Ishikawa (cell line): ENCODE measurements at regions not wholly inside any gene's neighbourhood (a gene's known extent, or its start where the extent isn't known, plus 50 kb on each side); places are given as distances from the start of the nearest gene placed in this dataset.

Experiments
- CEBPB ChIP-seq: IDR thresholded peaks from 2 replicates; pipeline ENCODE4 v1.6.1; 2012
- CREB1 ChIP-seq: IDR thresholded peaks from 2 replicates; pipeline ENCODE4 v1.6.1; 2012; ENCODE audit warnings: low read depth
- EGR1 ChIP-seq: IDR thresholded peaks from 2 replicates; pipeline ENCODE4 v1.6.1; 2012
- EP300 ChIP-seq: IDR thresholded peaks from 2 replicates; pipeline ENCODE4 v1.6.1; 2012; ENCODE audit warnings: borderline replicate concordance
- FOXM1 ChIP-seq: IDR thresholded peaks from 2 replicates; pipeline ENCODE4 v1.6.1; 2012; ENCODE audit warnings: low read depth, borderline replicate concordance
- NFIC ChIP-seq: IDR thresholded peaks from 2 replicates; pipeline ENCODE4 v1.6.1; 2012
- RAD21 ChIP-seq: IDR thresholded peaks from 2 replicates; pipeline ENCODE4 v1.6.1; 2012; ENCODE audit warnings: low read depth
- TAF1 ChIP-seq: IDR thresholded peaks from 2 replicates; pipeline ENCODE4 v1.6.1; 2012; ENCODE audit warnings: low read depth, mild to moderate bottlenecking
- TCF12 ChIP-seq: IDR thresholded peaks from 2 replicates; pipeline ENCODE4 v1.6.1; 2012; ENCODE audit warnings: low read depth
- TEAD4 ChIP-seq: IDR thresholded peaks from 2 replicates; pipeline ENCODE4 v1.6.1; 2012
- YY1 ChIP-seq: IDR thresholded peaks from 2 replicates; pipeline ENCODE4 v1.6.1; 2012; ENCODE audit warnings: low read depth
- ZBTB7A ChIP-seq: IDR thresholded peaks from 2 replicates; pipeline ENCODE4 v1.6.1; 2012; ENCODE audit warnings: low read depth
- TF ChIP-seq, protein P1 (sequence below): IDR thresholded peaks from 2 replicates; pipeline ENCODE4 v1.6.1; 2012
- TF ChIP-seq, protein P2 (sequence below): IDR thresholded peaks from 2 replicates; pipeline ENCODE4 v1.6.1; 2012; ENCODE audit warnings: low read depth, mild to moderate bottlenecking
- TF ChIP-seq, protein P3 (sequence below): IDR thresholded peaks from 2 replicates; pipeline ENCODE4 v1.6.1; 2012

DNA sequence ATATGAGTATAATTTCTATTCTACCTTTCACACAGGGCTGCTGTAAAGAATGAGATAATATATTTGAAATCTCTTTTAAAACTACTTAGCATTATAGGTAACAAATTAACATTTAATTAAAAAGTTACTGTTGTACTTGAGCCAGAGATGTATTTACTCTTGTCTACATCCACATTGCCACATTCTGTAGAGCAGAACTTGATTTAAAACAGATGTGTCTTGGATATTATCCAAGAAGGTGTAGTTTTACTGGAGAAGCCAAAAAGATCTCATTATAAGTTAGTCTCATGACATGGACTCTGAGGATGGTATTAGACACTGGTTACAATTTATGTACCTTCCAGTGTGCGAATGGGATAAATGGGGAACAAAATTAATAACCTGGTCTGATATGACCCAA is 293.1 kb upstream of the CCNH start:
- TF ChIP-seq EP300, result no peak
- TF ChIP-seq, protein P1, sequence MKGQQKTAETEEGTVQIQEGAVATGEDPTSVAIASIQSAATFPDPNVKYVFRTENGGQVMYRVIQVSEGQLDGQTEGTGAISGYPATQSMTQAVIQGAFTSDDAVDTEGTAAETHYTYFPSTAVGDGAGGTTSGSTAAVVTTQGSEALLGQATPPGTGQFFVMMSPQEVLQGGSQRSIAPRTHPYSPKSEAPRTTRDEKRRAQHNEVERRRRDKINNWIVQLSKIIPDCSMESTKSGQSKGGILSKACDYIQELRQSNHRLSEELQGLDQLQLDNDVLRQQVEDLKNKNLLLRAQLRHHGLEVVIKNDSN, result no peak
- TF ChIP-seq TAF1, result no peak
- no peak for TF ChIP-seq FOXM1
- TF ChIP-seq CEBPB, result no peak
- no peak for TF ChIP-seq TEAD4
- TF ChIP-seq RAD21, result no peak
- no peak for TF ChIP-seq EGR1
- TF ChIP-seq ZBTB7A, result no peak
- TF ChIP-seq NFIC, result no peak
- TF ChIP-seq TCF12, result no peak
- TF ChIP-seq, protein P2, sequence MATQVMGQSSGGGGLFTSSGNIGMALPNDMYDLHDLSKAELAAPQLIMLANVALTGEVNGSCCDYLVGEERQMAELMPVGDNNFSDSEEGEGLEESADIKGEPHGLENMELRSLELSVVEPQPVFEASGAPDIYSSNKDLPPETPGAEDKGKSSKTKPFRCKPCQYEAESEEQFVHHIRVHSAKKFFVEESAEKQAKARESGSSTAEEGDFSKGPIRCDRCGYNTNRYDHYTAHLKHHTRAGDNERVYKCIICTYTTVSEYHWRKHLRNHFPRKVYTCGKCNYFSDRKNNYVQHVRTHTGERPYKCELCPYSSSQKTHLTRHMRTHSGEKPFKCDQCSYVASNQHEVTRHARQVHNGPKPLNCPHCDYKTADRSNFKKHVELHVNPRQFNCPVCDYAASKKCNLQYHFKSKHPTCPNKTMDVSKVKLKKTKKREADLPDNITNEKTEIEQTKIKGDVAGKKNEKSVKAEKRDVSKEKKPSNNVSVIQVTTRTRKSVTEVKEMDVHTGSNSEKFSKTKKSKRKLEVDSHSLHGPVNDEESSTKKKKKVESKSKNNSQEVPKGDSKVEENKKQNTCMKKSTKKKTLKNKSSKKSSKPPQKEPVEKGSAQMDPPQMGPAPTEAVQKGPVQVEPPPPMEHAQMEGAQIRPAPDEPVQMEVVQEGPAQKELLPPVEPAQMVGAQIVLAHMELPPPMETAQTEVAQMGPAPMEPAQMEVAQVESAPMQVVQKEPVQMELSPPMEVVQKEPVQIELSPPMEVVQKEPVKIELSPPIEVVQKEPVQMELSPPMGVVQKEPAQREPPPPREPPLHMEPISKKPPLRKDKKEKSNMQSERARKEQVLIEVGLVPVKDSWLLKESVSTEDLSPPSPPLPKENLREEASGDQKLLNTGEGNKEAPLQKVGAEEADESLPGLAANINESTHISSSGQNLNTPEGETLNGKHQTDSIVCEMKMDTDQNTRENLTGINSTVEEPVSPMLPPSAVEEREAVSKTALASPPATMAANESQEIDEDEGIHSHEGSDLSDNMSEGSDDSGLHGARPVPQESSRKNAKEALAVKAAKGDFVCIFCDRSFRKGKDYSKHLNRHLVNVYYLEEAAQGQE, result no peak
- TF ChIP-seq YY1, result no peak
- TF ChIP-seq CREB1, result no peak

DNA sequence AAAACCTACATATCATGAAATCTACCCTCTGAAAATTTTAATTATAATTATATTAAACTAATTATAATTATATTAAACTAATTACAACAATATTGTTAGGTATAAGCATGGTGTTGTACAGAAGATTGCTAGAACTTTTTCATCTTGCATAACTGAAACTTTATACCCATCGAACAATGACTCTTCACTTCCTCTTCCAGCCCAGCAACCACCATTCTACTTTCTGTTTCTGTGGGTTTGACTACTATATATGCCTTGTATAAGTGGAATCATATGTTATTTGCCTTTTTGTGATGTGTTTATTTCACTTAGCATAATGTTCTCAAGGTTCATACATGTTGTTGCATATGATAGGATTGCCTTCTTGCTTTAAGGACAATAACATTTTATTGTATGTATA is 274.2 kb upstream of the CCNH start:
- TF ChIP-seq TEAD4 (no peak), ZBTB7A (no peak), YY1 (no peak), FOXM1 (no peak), CEBPB (no peak), CREB1 (no peak), TAF1 (no peak), TCF12 (no peak), RAD21 (no peak), NFIC (no peak), EP300 (no peak), EGR1 (no peak)
- TF ChIP-seq, protein P2, result no peak
- TF ChIP-seq, protein P3, sequence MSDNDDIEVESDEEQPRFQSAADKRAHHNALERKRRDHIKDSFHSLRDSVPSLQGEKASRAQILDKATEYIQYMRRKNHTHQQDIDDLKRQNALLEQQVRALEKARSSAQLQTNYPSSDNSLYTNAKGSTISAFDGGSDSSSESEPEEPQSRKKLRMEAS, result no peak
- TF ChIP-seq, protein P1, result no peak

DNA sequence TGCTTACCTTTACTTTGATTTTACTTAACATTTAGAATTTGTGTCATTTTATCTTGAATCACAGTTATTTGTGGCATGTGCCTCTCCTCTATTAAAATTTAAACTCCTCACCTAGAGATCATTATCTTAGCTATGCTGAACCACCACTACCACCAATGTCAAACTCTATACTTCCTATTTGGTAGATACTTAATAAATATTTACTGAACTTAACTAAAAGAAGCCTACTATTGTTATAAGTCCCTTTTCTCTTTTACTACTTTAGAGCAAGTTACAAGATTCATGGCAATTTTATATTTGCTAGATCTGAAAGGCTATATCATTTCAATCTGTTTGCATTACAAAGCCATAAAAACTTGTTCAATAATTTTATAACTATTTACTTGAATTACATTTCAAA is 273.3 kb upstream of the CCNH start:
- TF ChIP-seq RAD21 (no peak), EP300 (no peak), TCF12 (no peak), CREB1 (no peak), NFIC (no peak), YY1 (no peak), TEAD4 (no peak), FOXM1 (no peak), TAF1 (no peak), CEBPB (no peak), ZBTB7A (no peak), EGR1 (no peak)
- TF ChIP-seq, protein P2, result no peak
- TF ChIP-seq, protein P1, result no peak
- TF ChIP-seq, protein P3, result no peak

DNA sequence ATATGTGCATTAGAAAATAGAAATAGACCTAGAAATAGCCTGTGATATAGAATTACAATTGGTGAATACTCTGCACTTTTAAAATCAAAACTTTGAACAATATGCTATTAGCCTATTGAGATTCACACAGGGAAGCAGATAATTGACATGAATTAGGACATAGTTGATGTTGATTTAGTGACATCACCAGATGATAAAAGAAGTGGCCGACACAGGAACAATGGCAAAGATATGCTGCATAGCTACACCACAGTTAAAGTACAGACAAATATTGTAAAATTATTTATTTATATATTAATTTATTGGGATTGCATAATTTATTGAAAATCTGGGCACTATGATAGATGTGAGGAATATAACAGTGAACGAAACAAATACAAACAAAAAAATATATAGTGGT is 261.5 kb upstream of the CCNH start:
- TF ChIP-seq ZBTB7A, result no peak
- no peak for TF ChIP-seq EGR1
- TF ChIP-seq CREB1, result no peak
- TF ChIP-seq FOXM1, result no peak
- TF ChIP-seq, protein P3, result no peak
- TF ChIP-seq, protein P1, result no peak
- no peak for TF ChIP-seq EP300
- TF ChIP-seq TCF12, result no peak
- no peak for TF ChIP-seq TAF1
